ENCODE measurements at regions not wholly inside any gene's neighbourhood (a gene's known extent, or its start where the extent isn't known, plus 50 kb on each side); places are given as distances from the start of the nearest gene placed in this dataset.

DNA sequence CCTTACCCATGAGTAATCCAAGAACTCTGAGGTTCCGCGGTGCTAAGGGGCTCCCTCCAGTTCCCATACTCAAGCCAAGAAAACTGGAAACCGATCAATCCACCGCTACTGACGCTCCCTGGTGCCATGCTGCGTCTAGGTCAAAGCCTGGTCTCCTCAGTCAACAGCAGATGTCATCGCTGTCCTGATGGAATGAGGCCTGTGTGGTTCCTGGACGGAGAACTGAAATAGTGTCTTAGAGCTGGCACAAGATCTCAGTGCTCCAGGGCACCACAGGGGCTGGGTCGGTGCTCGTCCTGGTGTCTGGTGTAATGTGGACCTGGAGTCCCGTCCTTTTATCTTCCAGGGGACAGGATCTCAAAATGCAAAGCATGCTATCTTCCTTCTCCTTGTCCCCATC lies 373.9 kb upstream of the CFAP20DC start:
- Histone ChIP-seq H3K4me1 (peaks cover 0 to 19% (median 17%) of the 10 kb centered on the region in 4 donors), H3K36me3 (no peaks in the 10 kb centered on the region), H3K27me3 (no peaks in the 10 kb centered on the region), H3K9me3 (no peaks in the 10 kb centered on the region), H3K27ac (replicated peaks in 1 of 4) (no peak overlapping the region), H3K4me3 (no peak overlapping the region)
- intact Hi-C loops (cut with DNase I), result loop anchor here (10.0 kb wide), 1 partner anchor 151 kb away; no protein-coding TSS in a partner anchor
- DNase-seq (ENCODE audit: extremely low spot score), result no peak
- TF ChIP-seq, protein P1, sequence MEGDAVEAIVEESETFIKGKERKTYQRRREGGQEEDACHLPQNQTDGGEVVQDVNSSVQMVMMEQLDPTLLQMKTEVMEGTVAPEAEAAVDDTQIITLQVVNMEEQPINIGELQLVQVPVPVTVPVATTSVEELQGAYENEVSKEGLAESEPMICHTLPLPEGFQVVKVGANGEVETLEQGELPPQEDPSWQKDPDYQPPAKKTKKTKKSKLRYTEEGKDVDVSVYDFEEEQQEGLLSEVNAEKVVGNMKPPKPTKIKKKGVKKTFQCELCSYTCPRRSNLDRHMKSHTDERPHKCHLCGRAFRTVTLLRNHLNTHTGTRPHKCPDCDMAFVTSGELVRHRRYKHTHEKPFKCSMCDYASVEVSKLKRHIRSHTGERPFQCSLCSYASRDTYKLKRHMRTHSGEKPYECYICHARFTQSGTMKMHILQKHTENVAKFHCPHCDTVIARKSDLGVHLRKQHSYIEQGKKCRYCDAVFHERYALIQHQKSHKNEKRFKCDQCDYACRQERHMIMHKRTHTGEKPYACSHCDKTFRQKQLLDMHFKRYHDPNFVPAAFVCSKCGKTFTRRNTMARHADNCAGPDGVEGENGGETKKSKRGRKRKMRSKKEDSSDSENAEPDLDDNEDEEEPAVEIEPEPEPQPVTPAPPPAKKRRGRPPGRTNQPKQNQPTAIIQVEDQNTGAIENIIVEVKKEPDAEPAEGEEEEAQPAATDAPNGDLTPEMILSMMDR (IDR thresholded peaks at IDR 0.05), result no peak
- no peak for TF ChIP-seq POLR2A (IDR thresholded peaks at IDR 0.05; ENCODE audit: low read depth)
- no peak for TF ChIP-seq EP300 (IDR thresholded peaks at IDR 0.05)
- TF ChIP-seq POLR2AphosphoS5 (IDR thresholded peaks at IDR 0.05), result no peak
- 83% methylated on average over 11 of the region's 11 CpGs for WGBS

DNA sequence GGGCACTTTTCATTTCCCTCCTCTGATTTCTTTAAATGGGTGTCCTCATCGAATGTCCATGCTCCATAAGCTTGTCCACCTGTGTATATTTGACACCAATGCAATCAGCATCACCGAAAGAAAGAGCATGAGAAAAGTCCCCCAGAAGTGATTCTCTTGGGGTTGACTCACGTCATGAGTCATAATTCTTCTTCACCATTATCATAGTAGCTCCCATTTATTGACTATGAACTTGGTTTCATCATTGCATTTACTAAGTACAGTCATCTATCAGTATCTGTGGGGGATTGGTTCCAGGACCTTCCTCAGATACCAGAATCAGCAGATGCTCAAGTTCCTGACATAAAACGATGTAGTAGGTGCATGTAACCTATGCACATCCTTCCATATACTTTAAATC lies 372.5 kb upstream of the CFAP20DC start:
- WGBS, result 85% methylated on average over 4 of the region's 4 CpGs
- Histone ChIP-seq H3K36me3 (no peaks in the 10 kb centered on the region), H3K27ac (replicated peaks in 1 of 4) (no peak overlapping the region), H3K4me1 (peaks cover 0 to 19% (median 17%) of the 10 kb centered on the region in 4 donors), H3K4me3 (no peak overlapping the region), H3K27me3 (no peaks in the 10 kb centered on the region), H3K9me3 (no peaks in the 10 kb centered on the region)
- DNase-seq (ENCODE audit: extremely low spot score), result no peak
- TF ChIP-seq POLR2AphosphoS5 (IDR thresholded peaks at IDR 0.05), result no peak
- TF ChIP-seq, protein P1 (IDR thresholded peaks at IDR 0.05), result no peak
- no peak for TF ChIP-seq EP300 (IDR thresholded peaks at IDR 0.05)
- intact Hi-C loops (cut with DNase I), result loop anchor here (10.0 kb wide), 1 partner anchor 152 kb away; no protein-coding TSS in a partner anchor

DNA sequence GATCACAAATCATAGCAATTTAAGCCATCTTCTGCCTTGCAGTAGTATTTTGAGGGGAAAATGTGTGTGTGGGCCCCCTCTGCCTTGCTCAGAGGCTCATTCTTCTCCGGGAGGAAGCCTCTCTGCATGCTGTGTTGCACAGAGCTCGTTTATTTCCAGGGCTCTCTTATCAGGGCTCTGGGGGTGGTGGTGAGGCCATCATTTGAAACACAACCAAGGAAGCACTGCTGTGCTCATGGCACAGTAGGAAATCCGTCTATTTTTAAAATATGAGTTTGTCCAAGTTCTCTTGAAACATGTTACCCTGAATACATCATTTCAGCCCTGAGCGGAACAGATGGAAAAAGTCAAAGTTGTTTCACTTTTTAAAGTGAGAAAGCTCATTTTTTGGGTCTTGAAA lies 369.0 kb upstream of the CFAP20DC start:
- 44% methylated on average over 4 of the region's 4 CpGs for WGBS
- no peaks in the 10 kb centered on the region for H3K27me3 ChIP-seq

DNA sequence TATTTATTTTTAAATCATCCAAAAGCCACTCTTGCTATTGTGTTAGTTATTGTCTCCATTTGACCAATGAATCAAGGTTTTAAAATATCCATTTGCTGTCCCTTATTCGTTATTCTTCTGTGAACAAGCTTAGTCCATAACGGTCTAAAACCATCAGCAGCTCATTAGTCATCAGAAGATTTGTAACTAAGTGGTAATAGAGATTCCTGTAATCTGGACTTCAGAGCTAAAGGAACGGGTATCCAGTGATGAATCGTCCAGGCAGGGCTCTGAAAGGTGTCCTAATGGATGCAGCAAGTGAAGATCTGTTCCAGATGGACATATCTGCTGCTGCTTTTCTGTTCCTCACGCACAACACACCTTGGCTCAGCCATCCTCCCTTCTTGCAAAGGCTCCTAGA lies 362.7 kb upstream of the CFAP20DC start:
- 57% methylated on average over 5 of the region's 5 CpGs for WGBS
- intact Hi-C loops (cut with DNase I), result no loop called here

More for the DNA sequence above, 369.0 kb upstream of the CFAP20DC start:
- no peak for DNase-seq (ENCODE audit: extremely low spot score)
- TF ChIP-seq POLR2A (IDR thresholded peaks at IDR 0.05; ENCODE audit: low read depth) (no peak), EP300 (IDR thresholded peaks at IDR 0.05) (no peak), POLR2AphosphoS5 (IDR thresholded peaks at IDR 0.05) (no peak)
- TF ChIP-seq, protein P1 (IDR thresholded peaks at IDR 0.05), result no peak
- H3K9me3 ChIP-seq, result no peaks in the 10 kb centered on the region
- no peak overlapping the region for H3K27ac ChIP-seq (replicated peaks in 1 of 4)
- H3K36me3 ChIP-seq, result no peaks in the 10 kb centered on the region
- intact Hi-C loops (cut with DNase I), result no loop called here
- no peaks in the 10 kb centered on the region for H3K4me1 ChIP-seq
- no peak overlapping the region for H3K4me3 ChIP-seq

DNA sequence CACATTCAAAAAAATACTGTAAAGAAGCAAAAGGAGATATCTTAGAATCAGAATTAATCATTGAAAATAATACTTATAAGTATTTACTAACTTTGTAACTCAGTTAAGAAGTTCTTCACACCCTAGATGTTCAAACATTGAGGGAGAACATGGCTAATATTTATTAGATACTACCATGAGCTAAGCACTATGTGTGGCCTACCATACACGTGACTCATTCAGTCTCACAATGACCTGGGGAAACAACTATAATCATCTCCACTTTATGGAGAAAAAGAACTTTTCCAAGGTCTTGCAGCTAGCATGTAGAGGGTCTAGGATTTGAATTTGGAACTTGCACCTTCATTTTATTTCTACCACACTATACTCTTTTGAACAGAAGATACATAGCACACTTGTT lies 361.9 kb upstream of the CFAP20DC start:
- WGBS, result 90% methylated on average over 1 of the region's 1 CpG
- intact Hi-C loops (cut with DNase I), result no loop called here
- Histone ChIP-seq H3K27ac (replicated peaks in 1 of 4) (no peak overlapping the region), H3K4me1 (peaks cover 0 to 5% (median 0%) of the 10 kb centered on the region in 4 donors), H3K9me3 (no peaks in the 10 kb centered on the region), H3K27me3 (no peaks in the 10 kb centered on the region), H3K4me3 (no peak overlapping the region), H3K36me3 (no peaks in the 10 kb centered on the region)
- no peak for DNase-seq (ENCODE audit: extremely low spot score)
- TF ChIP-seq EP300 (IDR thresholded peaks at IDR 0.05) (no peak), POLR2A (IDR thresholded peaks at IDR 0.05; ENCODE audit: low read depth) (no peak), POLR2AphosphoS5 (IDR thresholded peaks at IDR 0.05) (no peak)
- TF ChIP-seq, protein P1 (IDR thresholded peaks at IDR 0.05), result no peak

More for the DNA sequence above, 362.7 kb upstream of the CFAP20DC start:
- no peak for TF ChIP-seq POLR2AphosphoS5 (IDR thresholded peaks at IDR 0.05)
- TF ChIP-seq, protein P1 (IDR thresholded peaks at IDR 0.05), result no peak
- no peaks in the 10 kb centered on the region for H3K4me1 ChIP-seq
- H3K27me3 ChIP-seq, result no peaks in the 10 kb centered on the region
- no peak for DNase-seq (ENCODE audit: extremely low spot score)
- H3K27ac ChIP-seq (replicated peaks in 1 of 4), result no peak overlapping the region
- H3K4me3 ChIP-seq, result no peak overlapping the region
- no peaks in the 10 kb centered on the region for H3K9me3 ChIP-seq
- no peaks in the 10 kb centered on the region for H3K36me3 ChIP-seq
